ENCODE measurements at regions not wholly inside any gene's neighbourhood (a gene's known extent, or its start where the extent isn't known, plus 50 kb on each side); places are given as distances from the start of the nearest gene placed in this dataset.

GRCh38 chr9:93900971-93901861, 53.9 kb downstream of the BARX1 start:
- 86% methylated on average over 13 of the region's 13 CpGs for WGBS
- no peak for DNase-seq (ENCODE audit: extremely low spot score)

GRCh38 chr9:93900436-93900819, 54.7 kb downstream of the BARX1 start:
- 92% methylated on average over 5 of the region's 5 CpGs for WGBS
- no peaks in the 10 kb centered on the region for H3K36me3 ChIP-seq (ENCODE audit: insufficient read depth)
- no peaks in the 10 kb centered on the region for H3K4me1 ChIP-seq (ENCODE audit: insufficient read depth)
- H3K4me3 ChIP-seq (ENCODE audit: low read depth, low read length) = no peak overlapping the region
- no peak overlapping the region for H3K27ac ChIP-seq (ENCODE audit: low read depth)
- no peak for DNase-seq (ENCODE audit: extremely low spot score)

More at GRCh38 chr9:93900971-93901861, 53.9 kb downstream of the BARX1 start:
- Histone ChIP-seq H3K4me1 (ENCODE audit: insufficient read depth) (no peaks in the 10 kb centered on the region), H3K27ac (ENCODE audit: low read depth) (no peak overlapping the region), H3K4me3 (ENCODE audit: low read depth, low read length) (no peak overlapping the region), H3K36me3 (ENCODE audit: insufficient read depth) (no peaks in the 10 kb centered on the region)

- Histone ChIP-seq H3K4me1 (ENCODE audit: insufficient read depth) (no peaks in the 10 kb centered on the region), H3K27ac (ENCODE audit: low read depth) (no peak overlapping the region), H3K36me3 (ENCODE audit: insufficient read depth) (no peaks in the 10 kb centered on the region), H3K4me3 (ENCODE audit: low read depth, low read length) (no peak overlapping the region)
- WGBS = 93% methylated on average over 8 of the region's 8 CpGs
- DNase-seq (ENCODE audit: extremely low spot score) = no peak
These were observed 55.3 kb downstream of the BARX1 start for GRCh38 chr9:93899609-93900435.

- H3K27ac ChIP-seq (ENCODE audit: low read depth) = no peak overlapping the region
- H3K4me3 ChIP-seq (ENCODE audit: low read depth, low read length) = no peak overlapping the region
- no peaks in the 10 kb centered on the region for H3K36me3 ChIP-seq (ENCODE audit: insufficient read depth)
- no peaks in the 10 kb centered on the region for H3K4me1 ChIP-seq (ENCODE audit: insufficient read depth)
- 73% methylated on average over 17 of the region's 17 CpGs for WGBS
- DNase-seq (ENCODE audit: extremely low spot score) = no peak
These were observed 56.4 kb downstream of the BARX1 start for GRCh38 chr9:93898502-93899426.

- Histone ChIP-seq H3K36me3 (ENCODE audit: insufficient read depth) (no peaks in the 10 kb centered on the region), H3K4me3 (ENCODE audit: low read depth, low read length) (no peak overlapping the region), H3K27ac (ENCODE audit: low read depth) (no peak overlapping the region), H3K4me1 (ENCODE audit: insufficient read depth) (no peaks in the 10 kb centered on the region)
- no peak for DNase-seq (ENCODE audit: extremely low spot score)
- 58% methylated on average over 2 of the region's 2 CpGs for WGBS
These were observed 57.1 kb downstream of the BARX1 start for GRCh38 chr9:93898026-93898425.

GRCh38 chr9:93897075-93897970, 57.8 kb downstream of the BARX1 start:
- Histone ChIP-seq H3K36me3 (ENCODE audit: insufficient read depth) (no peaks in the 10 kb centered on the region), H3K27ac (ENCODE audit: low read depth) (no peak overlapping the region), H3K4me3 (ENCODE audit: low read depth, low read length) (no peak overlapping the region), H3K4me1 (ENCODE audit: insufficient read depth) (no peaks in the 10 kb centered on the region)
- DNase-seq (ENCODE audit: extremely low spot score) = no peak
- 92% methylated on average over 8 of the region's 8 CpGs for WGBS

- Histone ChIP-seq H3K36me3 (ENCODE audit: insufficient read depth) (no peaks in the 10 kb centered on the region), H3K27ac (ENCODE audit: low read depth) (no peak overlapping the region), H3K4me3 (ENCODE audit: low read depth, low read length) (no peak overlapping the region), H3K4me1 (ENCODE audit: insufficient read depth) (no peaks in the 10 kb centered on the region)
- DNase-seq (ENCODE audit: extremely low spot score) = no peak
- 85% methylated on average over 9 of the region's 9 CpGs for WGBS
These were observed 58.6 kb downstream of the BARX1 start for GRCh38 chr9:93896496-93897033.

GRCh38 chr9:93896093-93896492, 59.1 kb downstream of the BARX1 start:
- WGBS = 91% methylated on average over 6 of the region's 6 CpGs
- no peaks in the 10 kb centered on the region for H3K36me3 ChIP-seq (ENCODE audit: insufficient read depth)
- DNase-seq (ENCODE audit: extremely low spot score) = no peak
- H3K4me1 ChIP-seq (ENCODE audit: insufficient read depth) = no peaks in the 10 kb centered on the region
- no peak overlapping the region for H3K4me3 ChIP-seq (ENCODE audit: low read depth, low read length)
- H3K27ac ChIP-seq (ENCODE audit: low read depth) = no peak overlapping the region

GRCh38 chr9:93895535-93895934, 59.6 kb downstream of the BARX1 start:
- no peaks in the 10 kb centered on the region for H3K36me3 ChIP-seq (ENCODE audit: insufficient read depth)
- 67% methylated on average over 8 of the region's 8 CpGs for WGBS
- no peak for DNase-seq (ENCODE audit: extremely low spot score)

GRCh38 chr9:93894691-93895079, 60.5 kb downstream of the BARX1 start:
- 86% methylated on average over 6 of the region's 6 CpGs for WGBS
- no peak for DNase-seq (ENCODE audit: extremely low spot score)

More at GRCh38 chr9:93895535-93895934, 59.6 kb downstream of the BARX1 start:
- Histone ChIP-seq H3K4me1 (ENCODE audit: insufficient read depth) (no peaks in the 10 kb centered on the region), H3K27ac (ENCODE audit: low read depth) (no peak overlapping the region), H3K4me3 (ENCODE audit: low read depth, low read length) (no peak overlapping the region)

GRCh38 chr9:93893899-93894690, 61.1 kb downstream of the BARX1 start:
- H3K36me3 ChIP-seq (ENCODE audit: insufficient read depth) = no peaks in the 10 kb centered on the region
- H3K4me3 ChIP-seq (ENCODE audit: low read depth, low read length) = no peak overlapping the region
- no peaks in the 10 kb centered on the region for H3K4me1 ChIP-seq (ENCODE audit: insufficient read depth)
- DNase-seq (ENCODE audit: extremely low spot score) = no peak
- H3K27ac ChIP-seq (ENCODE audit: low read depth) = no peak overlapping the region
- 62% methylated on average over 15 of the region's 15 CpGs for WGBS

More at GRCh38 chr9:93894691-93895079, 60.5 kb downstream of the BARX1 start:
- no peaks in the 10 kb centered on the region for H3K4me1 ChIP-seq (ENCODE audit: insufficient read depth)
- no peak overlapping the region for H3K27ac ChIP-seq (ENCODE audit: low read depth)
- H3K4me3 ChIP-seq (ENCODE audit: low read depth, low read length) = no peak overlapping the region
- H3K36me3 ChIP-seq (ENCODE audit: insufficient read depth) = no peaks in the 10 kb centered on the region

GRCh38 chr9:93893194-93893593, 62.0 kb downstream of the BARX1 start:
- no peaks in the 10 kb centered on the region for H3K36me3 ChIP-seq (ENCODE audit: insufficient read depth)
- no peak overlapping the region for H3K27ac ChIP-seq (ENCODE audit: low read depth)
- DNase-seq (ENCODE audit: extremely low spot score) = no peak
- H3K4me1 ChIP-seq (ENCODE audit: insufficient read depth) = no peaks in the 10 kb centered on the region
- H3K4me3 ChIP-seq (ENCODE audit: low read depth, low read length) = no peak overlapping the region

All from urinary bladder (tissue), 3 donors.